PFSK-1 (cell line): ENCODE measurements at regions not wholly inside any gene's neighbourhood (a gene's known extent, or its start where the extent isn't known, plus 50 kb on each side); places are given as distances from the start of the nearest gene placed in this dataset.

Source experiments
- FOXP2 ChIP-seq: optimal IDR thresholded peaks from 2 replicates; pipeline ENCODE3; 2011; ENCODE audit warnings: borderline replicate concordance, control low read depth, inconsistent platforms; ENCODE audit not compliant: insufficient read depth; ENCODE audit errors: extremely low read length, extremely low read depth
- POLR2AphosphoS5 ChIP-seq: IDR thresholded peaks from 2 replicates; pipeline ENCODE4 v1.6.1; 2012; ENCODE audit warnings: low read depth, mild to moderate bottlenecking, control low read depth, low read length, moderate library complexity
- SIN3A ChIP-seq: IDR thresholded peaks from 2 replicates; pipeline ENCODE4 v1.6.1; 2012; ENCODE audit warnings: mild to moderate bottlenecking, low read length, moderate library complexity, borderline replicate concordance; ENCODE audit not compliant: insufficient read depth
- TAF1 ChIP-seq: IDR thresholded peaks from 2 replicates; pipeline ENCODE4 v1.6.1; 2012; ENCODE audit warnings: low read length, control low read depth, borderline replicate concordance; ENCODE audit not compliant: insufficient read depth
- TF ChIP-seq, protein P1 (sequence below), 2 experiments: IDR thresholded peaks; 2 replicates each; pipeline versions ENCODE4 v1.6.1 to v1.8.0; 2011 to 2012; ENCODE audit warnings: low read depth in 2 of 2, low read length in 2 of 2, control low read depth in 1 of 2, inconsistent platforms in 1 of 2, mild to moderate bottlenecking in 1 of 2, moderate library complexity in 1 of 2; ENCODE audit not compliant: insufficient read depth in 1 of 2

DNA sequence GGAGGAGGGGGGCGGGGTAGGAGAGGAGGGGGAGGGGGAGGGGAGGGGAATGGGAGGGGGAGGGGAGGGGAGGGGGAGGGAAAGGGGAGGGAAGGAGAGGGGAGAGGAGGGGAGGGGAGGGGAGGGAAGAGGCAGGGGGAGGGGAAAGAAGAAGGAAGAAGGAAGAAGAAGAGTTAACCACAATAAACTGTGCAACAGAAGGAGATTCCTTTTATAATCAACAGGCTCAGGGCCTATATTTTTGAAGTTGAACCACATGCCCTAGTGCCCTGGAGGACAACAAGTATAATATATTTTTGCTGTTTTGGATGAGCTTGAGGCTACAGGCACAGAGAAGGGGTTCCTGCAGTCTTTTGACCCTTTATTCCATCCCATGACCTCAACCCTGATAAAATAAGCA, 228.2 kb upstream of the IRF2BP2 start:
- TF ChIP-seq POLR2AphosphoS5, result no peak
- no peak for TF ChIP-seq SIN3A
- TF ChIP-seq, protein P1, sequence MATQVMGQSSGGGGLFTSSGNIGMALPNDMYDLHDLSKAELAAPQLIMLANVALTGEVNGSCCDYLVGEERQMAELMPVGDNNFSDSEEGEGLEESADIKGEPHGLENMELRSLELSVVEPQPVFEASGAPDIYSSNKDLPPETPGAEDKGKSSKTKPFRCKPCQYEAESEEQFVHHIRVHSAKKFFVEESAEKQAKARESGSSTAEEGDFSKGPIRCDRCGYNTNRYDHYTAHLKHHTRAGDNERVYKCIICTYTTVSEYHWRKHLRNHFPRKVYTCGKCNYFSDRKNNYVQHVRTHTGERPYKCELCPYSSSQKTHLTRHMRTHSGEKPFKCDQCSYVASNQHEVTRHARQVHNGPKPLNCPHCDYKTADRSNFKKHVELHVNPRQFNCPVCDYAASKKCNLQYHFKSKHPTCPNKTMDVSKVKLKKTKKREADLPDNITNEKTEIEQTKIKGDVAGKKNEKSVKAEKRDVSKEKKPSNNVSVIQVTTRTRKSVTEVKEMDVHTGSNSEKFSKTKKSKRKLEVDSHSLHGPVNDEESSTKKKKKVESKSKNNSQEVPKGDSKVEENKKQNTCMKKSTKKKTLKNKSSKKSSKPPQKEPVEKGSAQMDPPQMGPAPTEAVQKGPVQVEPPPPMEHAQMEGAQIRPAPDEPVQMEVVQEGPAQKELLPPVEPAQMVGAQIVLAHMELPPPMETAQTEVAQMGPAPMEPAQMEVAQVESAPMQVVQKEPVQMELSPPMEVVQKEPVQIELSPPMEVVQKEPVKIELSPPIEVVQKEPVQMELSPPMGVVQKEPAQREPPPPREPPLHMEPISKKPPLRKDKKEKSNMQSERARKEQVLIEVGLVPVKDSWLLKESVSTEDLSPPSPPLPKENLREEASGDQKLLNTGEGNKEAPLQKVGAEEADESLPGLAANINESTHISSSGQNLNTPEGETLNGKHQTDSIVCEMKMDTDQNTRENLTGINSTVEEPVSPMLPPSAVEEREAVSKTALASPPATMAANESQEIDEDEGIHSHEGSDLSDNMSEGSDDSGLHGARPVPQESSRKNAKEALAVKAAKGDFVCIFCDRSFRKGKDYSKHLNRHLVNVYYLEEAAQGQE (IDR thresholded peaks at IDR 0.05; ENCODE audit: insufficient read depth in 1 of 2, low read depth in 2 of 2, low read length in 2 of 2), result no peak
- no peak for TF ChIP-seq TAF1
- no peak for TF ChIP-seq FOXP2
